NCI-H2196 treated with DMSO at 0.1 percent for 48 hours (cell line): ENCODE measurements at regions not wholly inside any gene's neighbourhood (a gene's known extent, or its start where the extent isn't known, plus 50 kb on each side); places are given as distances from the start of the nearest gene placed in this dataset.

Source experiments
- DNase-seq: peaks from one replicate; lab custom pipeline; 2025; ENCODE audit not compliant: unreplicated experiment; lab: John Stamatoyannopoulos, UW

GRCh38 chr13:21817878-21818277 is 147.0 kb downstream of the FGF9 start:
- DNase-seq, result no peak

- DNase-seq, result no peak
These were observed 151.2 kb downstream of the FGF9 start for GRCh38 chr13:21822029-21822428.

- DNase-seq, result no peak
These were observed 152.5 kb downstream of the FGF9 start for GRCh38 chr13:21823416-21823815.

GRCh38 chr13:21823949-21824348 is 153.1 kb downstream of the FGF9 start:
- DNase-seq, result no peak

- DNase-seq, result no peak
These were observed 154.3 kb downstream of the FGF9 start for GRCh38 chr13:21825186-21825585.

- no peak for DNase-seq
These were observed 154.9 kb downstream of the FGF9 start for GRCh38 chr13:21825801-21826200.

GRCh38 chr13:21826214-21827015 is 155.5 kb downstream of the FGF9 start:
- no peak for DNase-seq

- DNase-seq, result no peak
These were observed 160.9 kb downstream of the FGF9 start for GRCh38 chr13:21831654-21832324.

GRCh38 chr13:21833921-21834320 is 163.0 kb downstream of the FGF9 start:
- no peak for DNase-seq

- DNase-seq, result no peak
These were observed 163.6 kb downstream of the FGF9 start for GRCh38 chr13:21834521-21834920.

- DNase-seq, result no peak
These were observed 166.4 kb downstream of the FGF9 start for GRCh38 chr13:21837288-21837687.

- no peak for DNase-seq
These were observed 167.1 kb downstream of the FGF9 start for GRCh38 chr13:21837841-21838551.

GRCh38 chr13:21846605-21847004 is 175.7 kb downstream of the FGF9 start:
- no peak for DNase-seq

GRCh38 chr13:21849323-21849722 is 178.4 kb downstream of the FGF9 start:
- no peak for DNase-seq

GRCh38 chr13:21850013-21851006 is 179.4 kb downstream of the FGF9 start:
- no peak for DNase-seq

GRCh38 chr13:21852043-21852442 is 181.2 kb downstream of the FGF9 start:
- DNase-seq, result no peak

- DNase-seq, result no peak
These were observed 182.9 kb downstream of the FGF9 start for GRCh38 chr13:21853779-21854178.

GRCh38 chr13:21868823-21869222 is 197.9 kb downstream of the FGF9 start:
- no peak for DNase-seq

GRCh38 chr13:21871382-21871781 is 200.5 kb downstream of the FGF9 start:
- DNase-seq, result no peak

- no peak for DNase-seq
These were observed 201.0 kb downstream of the FGF9 start for GRCh38 chr13:21871919-21872318.

- DNase-seq, result no peak
These were observed 201.9 kb downstream of the FGF9 start for GRCh38 chr13:21872795-21873194.
